HCT116 (cell line): ENCODE measurements at regions not wholly inside any gene's neighbourhood (a gene's known extent, or its start where the extent isn't known, plus 50 kb on each side); places are given as distances from the start of the nearest gene placed in this dataset.
"Not testable (repeated sequence)": the region's sequence is repeated elsewhere in the genome, so short reads cannot be mapped to it uniquely, and the experiment has no call there.

Source experiments
- ATAC-seq: fragments of 200-7000 bp; cut with Tn5 transposase; 2 replicates; pipeline ENCODE4 v1.9.1; 2020; ENCODE audit warnings: mild to moderate bottlenecking, moderate library complexity
- BruUV-seq: library from RNA; stranded (reverse); fragments of 400-500 nt; replicated peaks from 2 replicates; lab custom pipeline; 2021; lab: Mats Ljungman, UMichigan
- CTCF ChIA-PET: fragments of 300-600 bp; sonication (Branson Sonifier 250); formaldehyde crosslinking; loops from one replicate; lab custom pipeline; 2021; ENCODE audit warnings: antibody characterized with exemption; lab: Charles Lee
- POLR2A ChIA-PET: fragments of 300-600, 350-600 bp; sonication (Branson Sonifier 250); formaldehyde crosslinking; loops from one replicate; lab custom pipeline; 2021; ENCODE audit warnings: antibody characterized with exemption; lab: Charles Lee
- RAD21 ChIA-PET, 2 experiments: fragments of 300-600 bp; sonication (Branson Sonifier 250); formaldehyde crosslinking; loops; one replicate each; lab custom pipeline; 2023; ENCODE audit warnings: low total read pairs in 2 of 2; ENCODE audit not compliant: uncharacterized antibody in 2 of 2, unreplicated experiment in 2 of 2, low non-redundant PET in 1 of 2; lab: Charles Lee
- DNase-seq: peaks from one replicate; pipeline ENCODE4 v3.0.0-alpha.2; 2010; ENCODE audit warnings: low read depth, low spot score
- H2AFZ ChIP-seq: fragments of 200-600 bp; shearing (Covaris generic), sonication (generic); 2 replicates; pipeline ENCODE4 v1.6.1; 2017; ENCODE audit warnings: low read depth, mixed run types, mixed read lengths, antibody characterized with exemption, low read length; ENCODE audit not compliant: poor library complexity, severe bottlenecking
- H3K27ac ChIP-seq: 2 replicates; pipeline ENCODE4 v1.5.1; 2012; ENCODE audit warnings: low read depth, low read length
- H3K27me3 ChIP-seq: fragments of 200-600 bp; sonication (generic); 2 replicates; pipeline ENCODE4 v1.6.1; 2016; ENCODE audit warnings: mixed run types, low read length, mixed read lengths; ENCODE audit not compliant: insufficient read depth
- H3K36me3 ChIP-seq, 2 experiments: fragments of 200-500 bp in 1 of 2; fragments of 200-600 bp in 1 of 2; sonication (Bioruptor generic) in 1 of 2; sonication (generic) in 1 of 2; 2 replicates each; pipeline versions ENCODE4 v1.5.1 to v1.6.1; 2014 to 2016; ENCODE audit warnings: low read length in 2 of 2, inconsistent platforms in 1 of 2, mixed read lengths in 1 of 2, mixed run types in 1 of 2; ENCODE audit not compliant: insufficient read depth in 2 of 2, control insufficient read depth in 1 of 2
- H3K4me1 ChIP-seq, 2 experiments: fragments of 200-600 bp in 1 of 2; sonication (generic) in 1 of 2; 2 replicates each; pipeline versions ENCODE4 v1.5.1 to v1.6.1; 2012 to 2017; ENCODE audit warnings: low read length in 2 of 2, inconsistent platforms in 1 of 2, mild to moderate bottlenecking in 1 of 2, mixed read lengths in 1 of 2, mixed run types in 1 of 2, moderate library complexity in 1 of 2; ENCODE audit not compliant: insufficient read depth in 2 of 2, control insufficient read depth in 1 of 2
- H3K4me2 ChIP-seq: fragments of 200-600 bp; sonication (generic); 2 replicates; pipeline ENCODE4 v1.6.1; 2017; ENCODE audit warnings: mixed run types, low read length, mixed read lengths
- H3K4me3 ChIP-seq, 2 experiments: fragments of 200-600 bp in 1 of 2; sonication (generic) in 1 of 2; replicated peaks in 1 of 2; 2 replicates each; pipeline ENCODE4 v1.5.1; 2011 to 2016; ENCODE audit warnings: low read length in 2 of 2, control low read depth in 1 of 2, low read depth in 1 of 2, mild to moderate bottlenecking in 1 of 2, mixed read lengths in 1 of 2, mixed run types in 1 of 2
- H3K79me2 ChIP-seq: fragments of 200-600 bp; sonication (generic); 2 replicates; pipeline ENCODE4 v1.6.1; 2017; ENCODE audit warnings: mild to moderate bottlenecking, mixed run types, low read length, moderate library complexity, mixed read lengths; ENCODE audit not compliant: insufficient read depth
- H3K9ac ChIP-seq: fragments of 200-600 bp; sonication (generic); 2 replicates; pipeline ENCODE4 v1.6.1; 2016; ENCODE audit warnings: low read length, mixed read lengths
- H3K9me2 ChIP-seq: fragments of 200-600 bp; sonication (generic), shearing (Covaris generic); 2 replicates; pipeline ENCODE4 v1.6.1; 2017; ENCODE audit warnings: mixed run types, mild to moderate bottlenecking, moderate library complexity; ENCODE audit not compliant: insufficient read depth
- H3K9me3 ChIP-seq, 2 experiments: fragments of 200-500 bp in 1 of 2; fragments of 200-600 bp in 1 of 2; sonication (Bioruptor generic) in 1 of 2; sonication (generic) in 1 of 2; 2 replicates each; pipeline ENCODE4 v1.6.1; 2014 to 2017; ENCODE audit warnings: low read length in 2 of 2, mixed read lengths in 2 of 2, inconsistent platforms in 1 of 2, low read depth in 1 of 2, mild to moderate bottlenecking in 1 of 2, mixed run types in 1 of 2, moderate library complexity in 1 of 2; ENCODE audit not compliant: control insufficient read depth in 1 of 2, insufficient read depth in 1 of 2
- H4K20me1 ChIP-seq: fragments of 200-600 bp; sonication (generic), shearing (Covaris generic); 2 replicates; pipeline ENCODE4 v1.6.1; 2017; ENCODE audit warnings: mixed run types, mild to moderate bottlenecking, moderate library complexity; ENCODE audit not compliant: insufficient read depth
- ATF3 ChIP-seq: IDR thresholded peaks from 2 replicates; pipeline ENCODE4 v1.6.1; 2012
- CBX3 ChIP-seq: IDR thresholded peaks from 2 replicates; pipeline ENCODE4 v1.6.1; 2012; ENCODE audit warnings: low read depth
- CTCF ChIP-seq, 3 experiments: fragments of 200-600 bp in 1 of 3; sonication (generic) in 1 of 3; IDR thresholded peaks in 2 of 3; conservative IDR thresholded peaks in 1 of 3; 2 replicates each; pipeline ENCODE4 v1.5.1; 2012 to 2017; ENCODE audit warnings: low read depth in 2 of 3, low read length in 2 of 3, antibody characterized with exemption in 1 of 3, borderline replicate concordance in 1 of 3, control low read depth in 1 of 3, mild to moderate bottlenecking in 1 of 3, mixed read lengths in 1 of 3, mixed run types in 1 of 3, moderate library complexity in 1 of 3; ENCODE audit not compliant: insufficient read depth in 1 of 3
- EGR1 ChIP-seq: IDR thresholded peaks from 2 replicates; pipeline ENCODE4 v1.6.1; 2012; ENCODE audit warnings: low read depth
- ELF1 ChIP-seq: IDR thresholded peaks from 2 replicates; pipeline ENCODE4 v1.6.1; 2012; ENCODE audit warnings: low read depth, borderline replicate concordance
- EZH2phosphoT487 ChIP-seq: fragments of 200-600 bp; IDR thresholded peaks from 2 replicates; pipeline ENCODE4 v1.6.1; 2018; ENCODE audit warnings: antibody characterized with exemption, borderline replicate concordance
- JUND ChIP-seq: IDR thresholded peaks from 2 replicates; pipeline ENCODE4 v1.6.1; 2012
- MAX ChIP-seq: IDR thresholded peaks from 2 replicates; pipeline ENCODE4 v1.6.1; 2012
- POLR2A ChIP-seq: IDR thresholded peaks from 2 replicates; pipeline ENCODE4 v1.7.0; 2011; ENCODE audit warnings: borderline replicate concordance; ENCODE audit not compliant: insufficient read depth, insufficient read length; ENCODE audit errors: extremely low read depth
- RAD21 ChIP-seq: IDR thresholded peaks from 2 replicates; pipeline ENCODE4 v1.6.1; 2012; ENCODE audit warnings: low read depth, mild to moderate bottlenecking
- REST ChIP-seq: IDR thresholded peaks from 2 replicates; pipeline ENCODE4 v1.6.1; 2012; ENCODE audit warnings: low read depth
- SP1 ChIP-seq: IDR thresholded peaks from 2 replicates; pipeline ENCODE4 v1.6.1; 2012; ENCODE audit warnings: low read depth
- SRF ChIP-seq: IDR thresholded peaks from 2 replicates; pipeline ENCODE4 v1.6.1; 2012; ENCODE audit warnings: low read depth
- TCF7L2 ChIP-seq: IDR thresholded peaks from 2 replicates; pipeline ENCODE4 v1.7.0; 2011; ENCODE audit warnings: borderline replicate concordance, inconsistent platforms; ENCODE audit not compliant: insufficient read depth, insufficient read length; ENCODE audit errors: extremely low read depth
- YY1 ChIP-seq: IDR thresholded peaks from 2 replicates; pipeline ENCODE4 v1.6.1; 2011; ENCODE audit warnings: low read length, low read depth, moderate library complexity, mild to moderate bottlenecking; ENCODE audit not compliant: insufficient replicate concordance; ENCODE audit errors: extremely low read depth
- intact Hi-C: fragments of 100-400 bp; cut with micrococcal nuclease; formaldehyde crosslinking; loops from 2 replicates; pipeline ENCODE4 v1.10.0; 2022

GRCh38 chr1:47502746-47503370 lies 65.0 kb downstream of the FOXD2 start:
- Histone ChIP-seq H2AFZ (no peak overlapping the region), H3K4me2 (no peak overlapping the region), H3K9ac (no peak overlapping the region), H3K36me3 (no peaks in the 10 kb centered on the region), H3K4me1 (no peaks in the 10 kb centered on the region), H3K27me3 (no peaks in the 10 kb centered on the region), H3K79me2 (no peaks in the 10 kb centered on the region), H3K27ac (no peak overlapping the region), H3K9me3 (no peaks in the 10 kb centered on the region), H4K20me1 (no peaks in the 10 kb centered on the region), H3K9me2 (no peaks in the 10 kb centered on the region), H3K4me3 (no peak overlapping the region)
- RAD21 ChIA-PET: no interaction called here
- no TSS peak for BruUV-seq
- ATAC-seq (no peak), DNase-seq (no peak)
- intact Hi-C loops: no loop called here
- TF ChIP-seq EZH2phosphoT487 (no peak), JUND (no peak), REST (no peak), SP1 (no peak), YY1 (no peak), TCF7L2 (no peak), SRF (no peak), EGR1 (no peak), ELF1 (no peak), POLR2A (no peak), ATF3 (no peak), CTCF (IDR thresholded peaks at IDR 0.05 in 2 of 3, conservative IDR thresholded peaks at IDR 0.05 in 1 of 3; ENCODE audit: borderline replicate concordance in 1 of 3, insufficient read depth in 1 of 3, low read depth in 2 of 3, low read length in 2 of 3) (no peak), MAX (no peak), RAD21 (no peak), CBX3 (no peak)
- POLR2A ChIA-PET: no interaction called here
- CTCF ChIA-PET: no interaction called here

GRCh38 chr1:47504840-47505239 lies 67.0 kb downstream of the FOXD2 start:
- H3K9me3 ChIP-seq, H3K9ac ChIP-seq, BruUV-seq, H3K4me1 ChIP-seq, RAD21 ChIA-PET, H3K4me2 ChIP-seq, H3K27me3 ChIP-seq, CTCF ChIA-PET, H3K4me3 ChIP-seq, intact Hi-C loops, ATAC-seq, H2AFZ ChIP-seq, DNase-seq, POLR2A ChIA-PET, H3K36me3 ChIP-seq, H3K9me2 ChIP-seq, H4K20me1 ChIP-seq, H3K27ac ChIP-seq, H3K79me2 ChIP-seq: not testable (repeated sequence)
